Neural crest cell (in vitro differentiated cells): ENCODE measurements at regions not wholly inside any gene's neighbourhood (a gene's known extent, or its start where the extent isn't known, plus 50 kb on each side); places are given as distances from the start of the nearest gene placed in this dataset.

Experiments
- DNase-seq: peaks from one replicate; pipeline ENCODE4 v3.0.0; 2021; ENCODE audit warnings: low read depth, mixed read lengths, low spot score
- H3K27ac Mint-ChIP-seq: one replicate; pipeline ENCODE4 v1.8.0; 2021; ENCODE audit warnings: mild to moderate bottlenecking, mixed read lengths; ENCODE audit not compliant: unreplicated experiment
- H3K27me3 Mint-ChIP-seq: 2 replicates; pipeline ENCODE4 v1.8.0; 2021; ENCODE audit warnings: low read depth, mild to moderate bottlenecking, mixed read lengths
- H3K36me3 Mint-ChIP-seq: 2 replicates; pipeline ENCODE4 v1.8.0; 2021; ENCODE audit warnings: low read depth, mild to moderate bottlenecking, mixed read lengths
- H3K4me1 Mint-ChIP-seq: 2 replicates; pipeline ENCODE4 v1.8.0; 2021; ENCODE audit warnings: mixed read lengths
- H3K4me3 Mint-ChIP-seq: one replicate; pipeline ENCODE4 v1.8.0; 2021; ENCODE audit warnings: mild to moderate bottlenecking, mixed read lengths
- H3K9me3 Mint-ChIP-seq: 2 replicates; pipeline ENCODE4 v1.8.0; 2021; ENCODE audit warnings: mixed read lengths
- TF ChIP-seq, protein P1 (sequence below): fragments of 200-600 bp; sonication (generic); conservative IDR thresholded peaks from 2 replicates; pipeline ENCODE4 v1.5.0; 2021; ENCODE audit warnings: antibody characterized with exemption, mild to moderate bottlenecking

DNA sequence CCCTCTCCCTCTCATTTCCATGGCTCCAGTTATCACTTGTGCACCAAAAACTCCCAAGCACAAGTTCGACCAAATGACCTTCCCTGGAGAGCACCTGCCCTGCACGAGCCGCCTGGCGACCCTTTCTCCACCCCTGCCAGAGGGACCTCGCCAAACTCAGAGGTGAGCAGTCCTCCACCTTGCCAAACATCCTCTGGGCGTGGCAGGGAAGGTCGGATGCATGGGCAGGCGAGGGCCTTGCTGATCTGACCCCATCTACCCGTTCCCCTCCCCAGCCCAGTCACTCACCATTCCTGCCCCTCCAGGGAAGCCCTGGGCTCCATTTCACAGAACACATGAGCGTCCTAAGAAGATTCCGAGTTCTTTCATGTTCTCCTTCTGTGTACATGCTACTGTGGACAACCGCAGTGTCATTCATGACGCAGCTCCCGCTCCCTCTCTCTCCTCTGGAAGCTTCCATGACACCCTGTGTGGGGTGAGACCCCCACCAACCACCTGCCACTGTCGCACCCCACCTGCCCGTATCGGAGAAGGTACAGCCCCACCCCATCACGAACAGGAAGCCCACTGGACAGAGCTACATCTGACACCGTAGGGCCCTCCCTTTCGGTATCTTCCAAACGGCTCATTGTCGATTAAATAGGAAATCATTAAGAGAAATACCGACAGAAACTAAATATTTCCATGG is 104.3 kb downstream of the DACT2 start:
- no peak overlapping the region for H3K27ac Mint-ChIP-seq
- DNase-seq, result no peak
- no peak overlapping the region for H3K4me3 Mint-ChIP-seq
- TF ChIP-seq, protein P1, sequence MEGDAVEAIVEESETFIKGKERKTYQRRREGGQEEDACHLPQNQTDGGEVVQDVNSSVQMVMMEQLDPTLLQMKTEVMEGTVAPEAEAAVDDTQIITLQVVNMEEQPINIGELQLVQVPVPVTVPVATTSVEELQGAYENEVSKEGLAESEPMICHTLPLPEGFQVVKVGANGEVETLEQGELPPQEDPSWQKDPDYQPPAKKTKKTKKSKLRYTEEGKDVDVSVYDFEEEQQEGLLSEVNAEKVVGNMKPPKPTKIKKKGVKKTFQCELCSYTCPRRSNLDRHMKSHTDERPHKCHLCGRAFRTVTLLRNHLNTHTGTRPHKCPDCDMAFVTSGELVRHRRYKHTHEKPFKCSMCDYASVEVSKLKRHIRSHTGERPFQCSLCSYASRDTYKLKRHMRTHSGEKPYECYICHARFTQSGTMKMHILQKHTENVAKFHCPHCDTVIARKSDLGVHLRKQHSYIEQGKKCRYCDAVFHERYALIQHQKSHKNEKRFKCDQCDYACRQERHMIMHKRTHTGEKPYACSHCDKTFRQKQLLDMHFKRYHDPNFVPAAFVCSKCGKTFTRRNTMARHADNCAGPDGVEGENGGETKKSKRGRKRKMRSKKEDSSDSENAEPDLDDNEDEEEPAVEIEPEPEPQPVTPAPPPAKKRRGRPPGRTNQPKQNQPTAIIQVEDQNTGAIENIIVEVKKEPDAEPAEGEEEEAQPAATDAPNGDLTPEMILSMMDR, result no peak
- peaks cover 2% of the 10 kb centered on the region for H3K27me3 Mint-ChIP-seq
- no peaks in the 10 kb centered on the region for H3K36me3 Mint-ChIP-seq
- H3K9me3 Mint-ChIP-seq, result no peaks in the 10 kb centered on the region
- peaks cover 31% of the 10 kb centered on the region for H3K4me1 Mint-ChIP-seq

DNA sequence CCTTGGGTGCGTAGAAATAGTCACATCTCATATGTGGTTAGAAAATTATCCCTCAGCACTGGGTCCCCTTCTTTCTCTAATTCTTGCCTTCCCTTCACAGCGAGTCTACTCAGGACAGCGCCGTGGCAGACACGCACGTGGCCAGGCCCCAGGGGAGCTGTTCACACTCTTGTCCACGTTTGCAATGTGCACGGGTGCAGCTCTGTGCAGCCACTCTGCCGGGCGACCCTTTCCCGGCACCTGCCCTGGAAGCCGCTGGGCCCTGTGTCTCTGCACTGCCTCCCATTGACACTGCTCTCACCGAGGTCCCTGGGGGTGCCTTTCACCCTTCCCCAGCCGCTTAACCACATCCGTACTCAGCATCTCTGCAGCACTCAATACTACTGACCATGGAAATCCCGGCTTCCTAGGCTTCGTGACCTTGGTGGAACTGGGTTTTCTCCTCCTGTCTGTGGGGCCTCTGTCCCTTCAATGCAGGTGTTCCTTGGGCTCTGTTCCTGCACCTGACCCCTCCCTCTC is 104.9 kb downstream of the DACT2 start:
- Mint-ChIP-seq H3K4me1 (peaks cover 37% of the 10 kb centered on the region), H3K27ac (no peak overlapping the region), H3K4me3 (no peak overlapping the region), H3K36me3 (no peaks in the 10 kb centered on the region), H3K9me3 (no peaks in the 10 kb centered on the region), H3K27me3 (peaks cover 2% of the 10 kb centered on the region)
- no peak for DNase-seq
- TF ChIP-seq, protein P1, result no peak

DNA sequence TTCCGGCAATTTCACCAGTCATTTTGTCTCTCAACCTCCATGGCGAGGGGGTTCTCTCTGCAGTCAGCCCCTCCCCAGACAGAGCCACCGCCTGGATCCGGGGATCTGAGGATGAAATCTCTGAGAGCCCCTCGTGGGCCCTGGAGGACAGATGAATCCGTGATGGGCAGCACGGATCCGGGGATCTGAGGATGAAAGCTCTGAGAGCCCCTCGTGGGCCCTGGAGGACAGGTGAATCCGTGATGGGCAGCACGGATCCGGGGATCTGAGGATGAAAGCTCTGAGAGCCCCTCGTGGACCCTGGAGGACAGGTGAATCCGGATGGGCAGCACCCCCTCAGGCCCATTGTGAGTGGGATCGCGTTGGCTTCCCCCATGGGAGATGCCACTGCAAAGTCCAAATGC is 106.5 kb downstream of the DACT2 start:
- H3K27me3 Mint-ChIP-seq, result peaks cover 2% of the 10 kb centered on the region
- no peak overlapping the region for H3K27ac Mint-ChIP-seq
- TF ChIP-seq, protein P1, result no peak
- no peaks in the 10 kb centered on the region for H3K36me3 Mint-ChIP-seq
- DNase-seq, result no peak
- H3K9me3 Mint-ChIP-seq, result no peaks in the 10 kb centered on the region
- peaks cover 43% of the 10 kb centered on the region for H3K4me1 Mint-ChIP-seq
- H3K4me3 Mint-ChIP-seq, result no peak overlapping the region

- no peak for DNase-seq
- TF ChIP-seq, protein P1, result no peak
- no peak overlapping the region for H3K27ac Mint-ChIP-seq
- no peaks in the 10 kb centered on the region for H3K36me3 Mint-ChIP-seq
- peaks cover 2% of the 10 kb centered on the region for H3K27me3 Mint-ChIP-seq
- peaks cover 42% of the 10 kb centered on the region for H3K4me1 Mint-ChIP-seq
- no peak overlapping the region for H3K4me3 Mint-ChIP-seq
- H3K9me3 Mint-ChIP-seq, result no peaks in the 10 kb centered on the region
Measured at GRCh38 chr6:168212362-168212761, 107.2 kb downstream of the DACT2 start.

GRCh38 chr6:168211681-168212080 is 107.9 kb downstream of the DACT2 start:
- H3K27ac Mint-ChIP-seq, result no peak overlapping the region
- H3K4me3 Mint-ChIP-seq, result no peak overlapping the region

More at GRCh38 chr6:168211681-168212080, 107.9 kb downstream of the DACT2 start:
- H3K36me3 Mint-ChIP-seq, result no peaks in the 10 kb centered on the region
- no peak for DNase-seq
- peaks cover 2% of the 10 kb centered on the region for H3K27me3 Mint-ChIP-seq
- H3K9me3 Mint-ChIP-seq, result no peaks in the 10 kb centered on the region
- TF ChIP-seq, protein P1, result no peak
- H3K4me1 Mint-ChIP-seq, result peaks cover 42% of the 10 kb centered on the region
